ENCODE measurements at regions not wholly inside any gene's neighbourhood (a gene's known extent, or its start where the extent isn't known, plus 50 kb on each side); places are given as distances from the start of the nearest gene placed in this dataset.
"Not testable (repeated sequence)": the region's sequence is repeated elsewhere in the genome, so short reads cannot be mapped to it uniquely, and the experiment has no call there.

DNA sequence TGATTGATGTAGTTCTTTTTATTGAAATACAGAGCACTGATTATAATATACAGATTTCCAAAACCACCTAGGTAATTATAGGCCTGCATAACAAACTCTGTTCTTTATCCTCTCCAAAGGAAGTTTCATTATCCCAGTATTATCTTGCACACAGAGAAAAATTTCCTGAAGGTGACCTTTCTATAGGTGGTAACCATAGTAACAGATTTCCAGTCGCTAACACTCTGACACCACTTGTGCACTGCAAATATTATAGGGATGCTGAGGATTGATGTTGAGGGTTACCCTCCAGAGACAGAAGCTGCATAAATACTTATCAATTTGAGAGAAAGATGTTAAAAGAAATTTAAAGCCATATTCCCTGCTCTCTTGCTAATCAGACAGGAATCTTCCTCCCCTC, 274.5 kb upstream of the NRSN1 start:
- DNase-seq (ENCODE audit: low spot score): no peak
- no peak for FAIRE-seq

DNA sequence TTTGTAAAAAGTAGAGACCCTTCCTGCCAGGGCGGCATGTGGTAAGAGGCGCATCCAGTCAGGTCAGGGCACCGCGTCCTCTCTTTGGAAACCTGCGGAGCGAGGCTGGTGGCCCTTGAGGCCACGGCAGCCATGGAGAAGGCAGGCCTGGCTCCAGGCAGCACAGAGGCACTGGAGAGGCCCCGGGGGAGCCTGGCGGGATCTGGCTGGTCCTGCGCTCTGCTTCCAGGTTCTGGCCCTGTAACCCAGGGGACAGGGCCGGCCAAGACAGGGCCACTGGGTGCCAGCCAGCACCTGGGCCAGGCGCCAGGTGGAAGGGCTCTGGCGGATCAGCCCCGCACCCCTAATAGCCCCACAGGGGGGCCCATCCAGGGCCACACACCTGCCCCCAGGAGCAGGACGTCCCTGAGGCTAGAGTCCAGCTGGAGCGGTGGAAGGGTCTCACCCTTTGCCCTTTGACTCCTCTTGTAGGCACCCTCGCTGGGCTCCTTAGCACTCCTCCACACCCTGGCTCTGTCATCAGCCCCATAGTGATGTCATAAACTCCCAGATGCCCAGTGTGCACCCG, 272.4 kb upstream of the NRSN1 start:
- FAIRE-seq; DNase-seq (ENCODE audit: low spot score): not testable (repeated sequence)

DNA sequence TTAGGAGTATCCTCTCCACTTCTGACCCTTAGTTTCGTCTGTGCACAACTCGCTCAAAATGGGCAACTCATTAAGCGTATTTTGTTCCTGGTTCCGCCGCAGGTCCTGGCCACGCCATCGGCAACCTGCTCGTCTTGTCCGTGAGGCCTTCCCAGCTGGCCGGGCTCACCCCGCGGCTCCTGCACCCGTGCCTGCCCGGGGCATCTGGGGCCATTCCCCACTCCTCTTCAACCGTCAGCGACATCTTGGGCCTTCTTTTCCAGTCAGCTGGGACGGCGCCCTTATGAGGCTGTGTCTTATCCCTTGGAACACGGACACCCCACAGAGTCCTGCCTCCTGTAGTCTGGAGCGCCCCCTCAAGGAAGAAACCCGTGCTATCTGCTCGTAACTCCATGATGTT, 271.9 kb upstream of the NRSN1 start:
- not testable (repeated sequence) for FAIRE-seq; DNase-seq (ENCODE audit: low spot score)

DNA sequence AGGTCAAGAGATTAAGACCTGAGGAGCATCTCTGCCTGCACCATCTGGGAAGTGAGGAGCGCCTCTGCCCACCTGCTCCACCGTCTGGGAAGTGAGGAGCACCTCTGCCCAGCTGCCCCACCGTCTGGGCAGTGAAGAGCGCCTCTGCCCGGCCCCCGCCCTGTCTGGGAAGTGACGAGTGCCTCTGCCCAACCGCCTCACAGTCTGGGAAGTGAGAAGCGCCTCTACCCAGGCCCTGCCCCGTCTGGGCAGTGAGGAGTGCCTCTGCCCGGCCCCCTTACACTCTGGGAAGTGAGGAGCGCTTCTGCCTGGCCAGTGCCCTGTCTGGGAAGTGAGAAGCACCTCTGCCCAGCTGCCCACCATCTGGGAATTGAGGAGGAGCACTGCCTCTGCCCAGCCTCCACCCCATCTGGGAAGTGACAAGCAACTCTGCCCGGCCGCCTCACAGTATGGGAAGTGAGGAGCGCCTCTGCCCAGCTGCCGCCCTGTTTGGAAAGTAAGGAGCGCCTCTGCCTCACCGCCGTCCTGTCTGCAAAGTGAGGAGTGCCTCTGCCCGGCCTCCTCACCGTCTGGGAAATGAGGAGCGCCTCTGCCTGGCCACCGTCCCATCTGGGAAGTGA, 270.4 kb upstream of the NRSN1 start:
- FAIRE-seq (no peak), DNase-seq (ENCODE audit: low spot score) (no peak)

DNA sequence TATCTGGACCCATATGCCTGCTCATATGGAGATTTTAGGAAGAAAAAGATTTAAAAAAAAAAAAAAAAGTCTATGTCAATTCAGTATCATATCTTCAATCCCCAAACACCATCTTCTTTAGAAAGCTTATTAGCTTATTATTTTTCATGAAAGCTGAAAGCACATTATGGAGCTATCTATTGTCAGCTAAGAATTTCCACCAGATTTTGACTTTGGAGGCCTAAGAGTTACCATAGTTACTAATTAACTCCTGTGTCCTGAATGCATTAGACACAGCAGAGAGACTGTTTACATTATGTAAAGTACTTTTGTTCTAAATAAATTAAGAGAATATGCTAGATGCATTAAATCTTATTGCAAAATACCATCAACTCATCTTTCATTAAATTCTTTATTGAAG, 255.5 kb upstream of the NRSN1 start:
- DNase-seq (ENCODE audit: low spot score): no peak
- no peak for FAIRE-seq

DNA sequence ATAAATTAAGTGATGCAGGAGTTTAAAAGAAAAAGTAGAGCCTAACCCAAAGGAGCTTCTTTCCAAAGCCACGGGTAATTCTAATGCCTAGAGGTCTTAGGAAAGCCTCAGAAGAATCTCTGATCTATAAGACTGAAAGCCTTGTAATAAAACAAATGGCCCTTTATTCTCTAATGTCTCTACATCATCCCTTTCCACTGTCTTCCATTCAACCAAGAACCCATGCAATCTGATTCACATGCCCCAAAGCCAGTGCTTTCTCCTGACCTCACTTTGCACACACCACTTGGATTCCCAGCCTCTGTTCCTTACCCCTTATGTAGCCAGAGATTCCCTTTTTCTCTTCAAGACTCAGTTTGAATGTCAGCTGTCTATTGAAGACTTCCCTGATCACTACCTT, 252.9 kb upstream of the NRSN1 start:
- no peak for DNase-seq (ENCODE audit: low spot score)
- FAIRE-seq: no peak

DNA sequence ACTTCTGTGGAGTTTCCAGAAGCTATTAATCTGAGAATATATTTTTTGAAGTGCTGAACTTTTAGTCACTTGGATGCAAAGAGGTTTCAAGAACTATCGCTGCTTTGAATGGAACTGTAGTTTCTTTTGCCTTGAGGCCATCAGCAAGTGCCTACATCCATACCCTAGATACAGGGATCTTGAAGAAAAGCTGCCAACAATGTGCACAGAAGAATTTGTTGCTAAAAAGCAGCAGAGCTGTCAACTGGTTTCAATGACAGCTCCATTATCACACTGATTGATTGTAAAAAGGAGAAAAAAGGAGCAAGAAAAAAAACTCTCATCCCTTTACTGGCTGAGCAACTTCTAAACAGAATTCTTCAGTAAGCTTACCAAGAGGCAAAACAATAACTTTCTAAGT, 251.0 kb upstream of the NRSN1 start:
- no peak for DNase-seq (ENCODE audit: low spot score)

DNA sequence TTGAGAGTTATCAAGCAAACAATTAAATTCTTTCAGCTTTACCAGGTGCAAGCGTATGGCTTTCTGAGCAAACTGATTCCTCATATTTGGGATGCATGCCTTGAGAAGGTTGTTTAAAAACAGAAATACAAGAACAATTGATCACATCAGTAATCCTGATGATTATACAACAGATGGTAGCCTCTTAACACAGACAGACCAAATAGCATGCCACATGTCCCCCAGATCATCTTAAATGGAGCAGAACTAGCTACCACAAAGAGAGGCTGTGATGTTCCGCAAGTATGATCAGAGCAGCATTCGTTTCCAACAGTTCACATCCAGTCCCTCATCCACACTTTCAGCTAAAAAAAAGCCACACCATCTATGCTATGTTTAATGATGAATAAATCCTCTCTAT, 246.2 kb upstream of the NRSN1 start:
- FAIRE-seq (no peak), DNase-seq (ENCODE audit: low spot score) (no peak)

More for the DNA sequence above, 251.0 kb upstream of the NRSN1 start:
- no peak for FAIRE-seq

DNA sequence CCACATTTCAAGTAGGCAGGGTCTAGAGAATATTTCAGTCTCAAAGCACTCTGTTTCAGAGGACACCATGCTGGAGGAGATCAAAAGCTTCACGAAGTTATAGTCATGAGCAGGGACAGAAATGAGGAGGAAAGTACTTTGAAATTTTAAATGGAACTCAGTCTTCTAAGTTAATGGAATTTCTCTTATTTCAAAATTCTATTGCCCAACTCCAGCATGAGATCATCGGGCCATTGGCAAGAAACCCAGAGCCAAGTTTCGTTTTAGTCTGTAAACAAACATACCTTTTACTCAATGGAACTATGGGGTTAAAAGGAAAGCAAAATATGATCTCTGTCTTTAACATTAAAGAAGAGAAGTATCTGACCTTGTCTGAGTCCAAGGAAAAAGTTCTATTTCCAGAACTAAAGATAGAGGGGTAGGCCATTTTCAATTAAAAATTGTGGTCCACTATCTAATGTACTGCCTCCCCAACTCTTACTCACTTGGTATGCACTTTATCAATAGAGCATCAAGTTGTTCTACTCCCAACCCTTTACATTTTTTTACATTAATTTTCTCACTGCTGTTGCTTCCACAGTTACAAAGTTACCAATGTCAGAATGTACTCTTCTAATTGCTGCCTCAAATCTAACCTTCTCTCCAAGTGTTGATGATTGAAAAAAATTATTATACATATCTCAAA, 235.3 kb upstream of the NRSN1 start:
- DNase-seq (ENCODE audit: low spot score): no peak
- no peak for FAIRE-seq

DNA sequence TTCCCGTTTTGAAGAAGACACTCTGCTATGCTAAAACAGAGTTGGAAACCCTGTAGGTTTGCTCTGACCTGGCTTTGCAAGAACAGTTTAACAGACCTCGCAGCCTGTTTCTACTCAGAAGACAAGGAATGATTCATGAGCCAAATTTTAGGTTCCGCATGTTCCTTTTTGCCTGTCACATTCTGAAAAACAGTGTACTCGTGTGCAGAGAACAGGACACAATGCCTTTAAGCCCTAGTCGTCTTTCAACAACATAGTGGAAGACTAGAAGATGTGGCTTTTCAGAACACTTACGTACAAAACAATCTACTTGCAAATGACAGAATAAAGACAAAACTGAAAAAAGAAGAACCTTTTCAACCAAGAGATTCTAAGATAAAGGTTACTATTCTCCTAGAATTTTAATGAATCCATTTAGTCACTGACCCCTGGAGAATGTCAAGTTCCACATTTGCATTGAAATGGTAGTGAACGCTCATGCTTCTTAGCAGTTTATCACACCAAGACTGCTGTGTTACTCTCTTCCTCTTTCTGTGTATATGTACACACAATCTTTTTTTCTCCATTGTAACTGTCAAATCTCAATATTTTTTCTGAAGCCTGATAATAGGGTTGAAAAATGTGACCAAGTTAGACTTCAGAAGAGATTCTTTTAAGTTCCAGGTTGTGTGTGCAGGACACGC, 220.7 kb upstream of the NRSN1 start:
- no peak for DNase-seq (ENCODE audit: low spot score)
- no peak for FAIRE-seq

DNA sequence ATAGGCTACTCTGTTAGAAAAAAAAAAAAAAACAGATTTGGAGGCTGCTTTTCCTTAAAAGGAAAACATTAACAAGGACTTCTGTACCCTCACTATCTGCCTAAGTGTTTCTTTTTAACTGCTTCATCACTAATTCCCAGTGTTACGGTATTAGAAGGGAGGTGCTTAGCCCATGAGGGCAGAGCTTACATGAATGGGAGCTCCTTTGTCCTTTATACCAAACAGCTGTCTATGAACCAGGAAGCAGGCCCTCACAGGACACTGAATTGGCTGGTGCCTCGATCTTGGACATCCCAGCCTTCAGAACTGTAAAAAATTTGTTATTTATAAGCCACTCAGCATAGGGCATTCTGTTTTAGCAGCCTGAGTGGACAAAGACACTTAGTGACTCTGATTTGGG, 215.6 kb upstream of the NRSN1 start:
- FAIRE-seq: no peak
- no peak for DNase-seq (ENCODE audit: low spot score)

DNA sequence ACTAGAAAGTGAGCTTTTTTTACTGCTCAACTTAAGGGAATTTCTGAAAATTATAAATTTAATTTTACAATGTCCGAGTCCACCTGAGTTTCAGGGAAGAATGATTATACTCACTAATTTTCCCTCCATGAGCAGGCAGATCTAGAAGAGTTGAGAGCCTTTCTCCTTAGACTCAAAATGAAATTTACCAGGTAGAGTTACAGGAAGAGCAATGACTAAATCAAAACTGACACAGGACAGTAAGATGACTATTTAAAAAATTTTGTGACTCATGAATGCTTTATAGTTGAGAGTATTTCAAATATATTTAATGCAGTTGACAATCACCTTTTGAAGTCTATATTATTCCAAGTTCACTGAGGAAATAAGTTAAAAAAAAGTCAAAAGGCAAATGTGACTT, 198.1 kb upstream of the NRSN1 start:
- no peak for DNase-seq (ENCODE audit: low spot score)
- no peak for FAIRE-seq

DNA sequence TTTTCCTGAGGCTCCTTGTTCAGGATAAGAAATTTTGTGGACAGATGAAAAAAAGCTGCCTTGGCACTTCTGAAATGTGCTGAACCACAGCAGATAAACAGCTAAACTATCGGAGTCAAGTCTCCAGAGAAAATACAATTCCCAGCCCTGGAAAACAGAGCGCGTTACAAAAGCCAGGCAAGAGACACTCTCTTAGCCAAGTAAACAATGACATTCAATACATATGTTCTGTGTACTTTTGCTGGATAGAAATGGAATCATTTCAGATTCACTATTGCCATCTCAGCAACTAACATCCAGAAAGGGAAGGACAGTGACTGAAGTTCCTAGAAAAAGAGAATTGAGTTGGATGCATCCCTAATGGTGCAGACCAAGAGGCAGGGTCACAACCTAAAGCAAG, 196.8 kb upstream of the NRSN1 start:
- DNase-seq (ENCODE audit: low spot score) (no peak), FAIRE-seq (no peak)

DNA sequence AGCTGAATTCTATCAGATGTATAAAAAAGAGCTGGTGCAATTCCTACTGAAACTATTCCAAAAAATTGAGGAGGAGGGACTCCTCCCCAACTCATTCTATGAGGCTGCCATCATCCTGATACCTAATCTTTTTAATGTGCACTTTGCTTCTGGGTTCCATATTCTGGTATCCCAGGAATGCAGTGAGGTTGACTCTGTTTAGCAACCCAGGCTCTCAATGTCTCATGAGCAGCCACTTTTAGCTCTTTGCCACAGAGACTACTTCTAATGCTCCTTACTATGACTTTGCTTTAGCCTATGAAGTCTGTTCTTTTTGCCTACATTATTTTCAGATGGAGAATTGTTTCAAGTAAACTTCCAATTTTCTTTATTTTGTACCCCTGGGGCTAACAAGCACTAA, 185.5 kb upstream of the NRSN1 start:
- DNase-seq (ENCODE audit: low spot score) (no peak), FAIRE-seq (no peak)

DNA sequence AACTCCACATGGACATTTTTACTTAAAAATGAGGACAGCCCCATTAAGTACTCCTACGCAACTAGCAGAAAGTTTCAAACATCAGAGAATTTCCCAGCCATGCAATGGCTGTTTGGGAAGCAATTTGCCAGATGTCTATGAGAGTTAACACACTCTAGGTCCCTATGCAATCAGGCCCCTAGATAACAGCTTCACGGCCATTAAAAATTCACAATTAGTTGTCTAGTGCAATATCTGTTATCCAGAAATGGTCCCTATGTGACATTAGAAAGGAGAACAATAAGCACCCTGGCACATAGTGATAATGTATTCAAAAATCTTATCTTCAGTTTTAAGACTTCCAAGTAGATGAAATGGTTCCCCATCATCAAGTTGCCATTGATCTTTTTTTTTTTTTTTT, 174.3 kb upstream of the NRSN1 start:
- DNase-seq (ENCODE audit: low spot score): no peak
- no peak for FAIRE-seq

DNA sequence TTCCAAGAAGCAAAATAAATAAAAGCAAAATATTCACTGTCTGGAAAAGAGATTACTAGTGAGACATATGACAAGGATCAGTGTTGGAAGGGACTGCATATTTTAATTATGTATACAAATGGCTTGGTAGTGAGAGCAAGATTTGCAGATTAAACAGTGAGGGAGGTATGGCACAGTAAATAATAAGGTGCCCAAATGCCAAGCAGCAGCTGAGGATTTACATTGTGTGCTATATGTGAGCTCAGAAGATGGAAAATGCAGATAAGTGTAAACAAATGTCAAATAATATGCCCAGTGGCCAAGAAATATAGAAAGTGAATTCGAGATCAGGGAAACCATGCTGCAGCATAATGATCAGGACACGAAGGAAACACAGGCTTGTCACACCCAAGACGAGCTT, 173.8 kb upstream of the NRSN1 start:
- FAIRE-seq: no peak
- DNase-seq (ENCODE audit: low spot score): no peak

DNA sequence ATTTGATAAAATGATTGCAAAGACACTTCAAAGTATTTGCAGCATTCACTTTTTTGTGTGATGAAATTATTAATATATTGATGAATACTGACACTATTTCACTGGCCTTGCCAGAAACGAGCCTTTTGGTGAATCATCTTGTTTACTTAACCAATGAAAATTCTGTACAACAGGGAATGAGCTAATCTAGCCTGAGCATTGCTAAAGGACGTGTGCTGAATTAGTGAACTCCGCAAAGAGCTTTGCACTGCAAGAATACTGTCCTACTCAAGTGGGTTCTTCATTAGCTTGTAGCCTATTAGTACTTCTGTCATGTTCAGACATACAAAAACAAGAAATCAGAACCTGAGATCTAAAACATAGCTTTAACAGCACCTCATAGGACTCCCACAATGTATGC, 172.0 kb upstream of the NRSN1 start:
- DNase-seq (ENCODE audit: low spot score): no peak
- no peak for FAIRE-seq

DNA sequence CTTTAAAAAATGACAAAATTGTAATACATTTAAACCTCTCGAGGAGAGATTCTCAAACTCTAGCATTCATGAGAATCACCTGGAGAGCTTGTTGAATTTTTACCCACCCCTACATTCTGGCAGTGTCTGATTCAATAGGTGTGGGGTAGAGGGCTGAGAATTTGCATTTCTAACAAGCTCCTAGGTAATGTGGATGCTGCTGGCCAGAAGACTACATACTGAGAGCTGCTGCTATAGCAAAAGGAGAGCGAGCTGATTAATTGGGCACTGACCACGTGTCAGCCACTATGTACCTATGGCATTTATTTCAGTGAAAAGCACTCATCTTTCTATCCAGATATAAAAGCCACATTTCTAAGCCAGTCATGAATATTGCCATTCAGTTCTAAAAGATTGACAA, 169.0 kb upstream of the NRSN1 start:
- FAIRE-seq: no peak
- DNase-seq (ENCODE audit: low spot score): no peak

DNA sequence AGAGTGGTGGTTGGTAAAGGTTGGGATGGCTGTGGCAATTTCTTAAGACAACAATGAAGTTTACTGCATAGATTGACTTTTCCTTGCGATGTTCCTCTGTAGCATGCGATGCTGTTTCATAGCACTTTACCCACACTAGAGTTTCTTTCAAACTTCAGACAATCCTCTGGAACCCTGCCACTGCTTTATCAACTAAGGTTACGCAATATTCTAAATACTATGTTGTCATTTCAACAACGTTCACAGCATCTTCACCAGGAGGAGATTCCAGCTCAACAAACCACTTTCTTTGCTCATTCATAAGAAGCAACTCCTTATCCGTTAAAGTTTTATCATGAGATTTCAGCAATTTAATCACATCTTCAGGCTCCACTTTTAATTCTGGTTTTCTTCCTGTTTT, 161.2 kb upstream of the NRSN1 start:
- FAIRE-seq (no peak), DNase-seq (ENCODE audit: low spot score) (no peak)

DNA sequence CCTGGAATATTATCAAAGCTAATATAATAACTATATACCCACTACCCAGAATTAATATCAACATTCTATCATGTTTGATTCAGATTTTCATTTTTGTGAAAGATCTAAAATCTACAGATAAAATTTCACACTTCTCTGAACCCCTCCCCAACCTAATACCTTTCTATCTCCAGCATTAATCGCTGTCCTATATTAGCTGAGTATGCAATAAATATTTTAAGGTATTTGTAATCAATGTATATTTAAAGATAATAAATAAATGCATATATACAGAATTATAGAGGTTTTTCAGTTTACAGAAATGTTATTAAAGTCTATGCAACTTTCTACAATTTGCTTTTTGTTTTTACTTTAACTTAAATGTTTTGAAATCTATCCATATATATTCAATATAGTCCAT, 156.7 kb upstream of the NRSN1 start:
- DNase-seq (ENCODE audit: low spot score) (no peak), FAIRE-seq (no peak)

DNA sequence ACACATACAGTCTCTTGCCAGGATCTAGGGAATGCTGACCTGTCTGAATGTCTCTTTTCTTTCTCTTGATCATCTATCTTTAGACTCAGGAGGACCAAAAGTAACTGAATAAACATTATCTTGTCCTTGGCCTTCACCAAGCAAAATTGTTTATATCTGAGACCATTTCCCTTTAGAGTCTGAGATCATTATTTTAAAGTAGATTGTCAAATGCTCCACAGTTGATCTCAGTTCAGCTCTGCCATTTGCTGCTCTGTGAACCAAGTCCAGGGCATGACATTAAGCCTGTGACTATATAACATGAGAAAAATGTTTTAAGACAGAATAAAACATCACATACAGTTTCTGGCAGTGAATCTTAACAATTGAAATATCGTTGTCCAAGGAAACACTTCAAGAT, 148.3 kb upstream of the NRSN1 start:
- DNase-seq (ENCODE audit: low spot score) (no peak), FAIRE-seq (no peak)

DNA sequence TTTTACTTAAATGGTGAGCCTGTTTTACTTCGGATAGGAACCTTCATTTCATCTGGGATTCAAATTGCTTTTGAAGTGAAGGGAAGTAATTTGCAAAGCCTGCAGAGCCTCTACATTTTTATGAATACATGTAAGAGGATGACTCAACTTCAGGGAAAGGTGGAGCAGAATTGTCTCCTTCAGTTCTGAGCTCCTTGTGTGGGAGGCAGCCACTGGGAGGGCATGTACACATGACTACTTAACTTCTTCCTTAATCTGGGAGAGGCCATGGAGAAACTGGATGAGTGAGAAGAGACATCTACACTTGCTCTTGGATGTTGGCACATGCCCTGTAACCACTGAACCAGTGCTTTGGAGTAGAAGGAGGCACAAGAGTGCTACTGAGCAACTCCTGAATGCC, 145.1 kb upstream of the NRSN1 start:
- DNase-seq (ENCODE audit: low spot score) (no peak), FAIRE-seq (no peak)

DNA sequence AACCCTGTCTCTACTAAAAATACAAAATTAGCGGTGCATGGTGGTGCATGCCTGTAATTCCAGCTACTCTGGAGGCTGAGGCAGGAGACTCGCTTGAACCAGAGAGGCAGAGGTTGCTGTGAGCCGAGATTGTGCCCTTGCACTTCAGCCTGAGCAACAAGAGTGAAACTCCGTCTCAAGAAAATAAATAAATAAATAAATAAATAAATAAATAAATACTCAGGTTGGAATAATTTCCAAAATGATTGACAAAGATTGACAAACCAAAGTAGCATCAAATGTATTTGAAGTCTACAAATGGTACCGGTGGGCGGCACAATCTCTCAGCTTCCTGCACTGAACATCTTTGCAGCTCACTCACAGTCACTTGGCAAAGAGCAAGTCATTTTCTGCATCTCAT, 144.1 kb upstream of the NRSN1 start:
- no peak for DNase-seq (ENCODE audit: low spot score)
- FAIRE-seq: no peak
